ENCODE measurements at regions not wholly inside any gene's neighbourhood (a gene's known extent, or its start where the extent isn't known, plus 50 kb on each side); places are given as distances from the start of the nearest gene placed in this dataset.

DNA sequence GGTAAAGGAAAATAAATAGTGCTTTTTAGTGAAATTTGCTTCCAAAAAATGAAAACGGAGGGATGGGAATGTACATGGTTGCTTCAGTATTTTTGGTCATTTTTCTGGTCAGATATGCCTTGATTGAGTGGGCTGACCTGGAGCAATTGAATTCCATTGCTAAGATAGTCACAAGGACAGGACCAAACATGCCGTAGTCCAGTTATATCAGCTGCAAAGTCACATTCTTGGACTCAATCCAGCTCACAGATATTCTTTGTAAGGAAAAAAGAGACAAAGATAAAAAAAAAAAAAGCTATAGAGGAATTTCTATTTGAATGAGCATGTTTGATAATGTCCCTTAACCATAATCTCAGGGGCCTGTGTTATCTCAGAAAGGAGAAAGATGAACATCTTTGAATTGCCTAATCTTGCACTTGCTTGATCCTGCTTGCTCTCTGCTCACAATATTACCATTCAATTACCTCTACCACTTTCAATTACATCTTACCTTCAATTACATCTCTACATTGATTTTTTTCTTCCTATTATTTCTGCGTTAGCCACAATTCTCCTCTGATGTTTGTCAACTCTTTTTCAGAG is 75.4 kb upstream of the PACRGL start:
- intact Hi-C loops (cut with DNase I): no loop called here
- no peak for DNase-seq

- DNase-seq: no peak
These were observed 74.8 kb upstream of the PACRGL start for GRCh38 chr4:20625426-20625825.

DNA sequence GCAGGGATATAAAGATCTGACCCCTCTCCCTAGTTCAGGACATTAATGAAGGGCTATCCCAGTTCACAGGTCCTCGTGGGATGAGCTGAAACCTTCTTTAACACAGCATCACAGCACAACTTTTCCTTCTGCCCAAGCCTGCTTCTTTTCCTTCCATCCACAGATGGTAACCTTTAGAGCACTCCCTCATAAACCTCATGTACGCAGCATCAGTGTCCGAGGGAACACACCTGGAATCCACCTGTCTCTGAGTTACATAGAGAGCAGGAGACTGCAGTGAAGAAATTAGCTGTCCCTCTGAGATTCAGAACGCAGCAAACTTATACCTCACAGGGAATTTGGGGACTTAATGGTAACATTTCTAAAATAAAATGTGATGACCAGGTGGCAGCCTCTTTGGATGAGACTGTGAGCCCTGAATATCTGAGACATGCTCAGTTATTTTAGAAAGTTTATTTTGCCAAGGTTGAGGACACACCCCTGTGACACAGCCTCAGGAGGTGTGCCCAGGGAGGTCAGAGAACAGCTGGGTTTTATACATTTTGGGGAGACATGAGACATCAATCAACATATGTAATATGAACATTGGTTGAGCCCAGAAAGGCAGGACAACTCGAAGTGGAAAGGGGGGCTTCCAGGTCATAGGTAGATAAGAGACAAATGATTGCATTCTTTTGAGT is 73.8 kb upstream of the PACRGL start:
- intact Hi-C loops (cut with DNase I): no loop called here
- DNase-seq: no peak

More at GRCh38 chr4:20625426-20625825, 74.8 kb upstream of the PACRGL start:
- intact Hi-C loops (cut with DNase I): no loop called here

- intact Hi-C loops (cut with DNase I): no loop called here
- DNase-seq: no peak
These were observed 72.4 kb upstream of the PACRGL start for GRCh38 chr4:20627866-20628265.

DNA sequence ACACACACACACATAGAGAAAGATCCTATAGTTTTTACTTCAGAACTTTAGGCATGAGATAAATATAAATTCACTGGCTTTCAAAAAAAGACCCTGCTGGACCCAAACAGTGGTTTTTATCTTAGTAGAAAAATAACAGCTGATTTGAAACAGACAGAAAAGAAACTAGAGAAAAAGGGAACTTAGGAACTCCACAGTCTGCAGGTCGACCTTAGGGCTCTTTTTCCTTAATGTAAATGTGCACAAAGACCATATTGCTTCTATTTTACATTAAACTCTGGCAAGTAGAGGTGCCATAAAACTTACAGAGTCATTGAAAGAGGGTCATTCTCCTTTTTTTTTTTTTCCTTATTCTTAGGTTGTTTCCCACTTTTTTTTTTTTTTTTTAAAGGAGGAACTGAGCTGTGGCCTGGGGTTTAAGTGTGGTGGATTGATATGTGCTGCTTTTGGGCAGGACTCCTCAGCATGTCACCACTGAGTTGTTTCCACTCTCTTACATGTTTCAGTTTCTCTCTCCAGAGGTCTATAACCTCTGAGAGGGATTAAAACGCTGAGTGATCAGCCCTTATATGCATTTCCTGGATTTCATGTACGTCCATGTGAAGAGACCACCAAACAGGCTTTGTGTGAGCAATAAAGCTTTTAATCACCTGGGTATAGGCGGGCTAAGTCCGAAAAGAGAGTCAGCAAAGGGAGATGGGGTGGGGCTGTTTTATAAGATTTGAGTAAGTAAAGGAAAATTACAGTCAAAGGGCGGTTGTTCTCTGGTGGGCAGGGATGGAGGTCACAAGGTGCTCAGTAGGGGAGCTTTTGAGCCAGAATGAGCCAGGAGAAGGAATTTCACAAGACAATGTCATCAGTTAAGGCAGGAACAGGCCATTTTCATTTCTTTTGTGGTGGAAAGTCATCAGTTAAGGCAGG is 70.8 kb upstream of the PACRGL start:
- DNase-seq: no peak
- intact Hi-C loops (cut with DNase I): no loop called here

- intact Hi-C loops (cut with DNase I): no loop called here
- DNase-seq: no peak
These were observed 61.4 kb upstream of the PACRGL start for GRCh38 chr4:20638825-20639224.

DNA sequence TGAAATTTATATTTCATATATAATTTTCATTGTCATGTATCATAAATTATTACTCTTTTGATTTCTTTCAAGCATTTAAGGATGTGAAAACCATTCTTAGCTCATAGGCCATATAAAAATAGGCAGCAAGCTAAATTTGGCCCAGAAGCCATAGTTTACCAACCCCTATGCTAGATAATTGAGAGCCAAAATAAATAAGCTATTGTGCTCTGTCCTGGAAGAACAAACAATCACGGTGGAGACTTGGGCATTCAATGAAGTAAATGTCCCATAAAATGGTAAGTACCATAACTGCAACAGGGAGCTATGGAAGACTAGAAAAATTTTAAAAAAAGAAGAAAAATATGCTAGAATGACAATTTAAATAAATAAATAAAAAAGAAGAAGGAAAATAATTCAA is 60.9 kb upstream of the PACRGL start:
- intact Hi-C loops (cut with DNase I): no loop called here
- no peak for DNase-seq

DNA sequence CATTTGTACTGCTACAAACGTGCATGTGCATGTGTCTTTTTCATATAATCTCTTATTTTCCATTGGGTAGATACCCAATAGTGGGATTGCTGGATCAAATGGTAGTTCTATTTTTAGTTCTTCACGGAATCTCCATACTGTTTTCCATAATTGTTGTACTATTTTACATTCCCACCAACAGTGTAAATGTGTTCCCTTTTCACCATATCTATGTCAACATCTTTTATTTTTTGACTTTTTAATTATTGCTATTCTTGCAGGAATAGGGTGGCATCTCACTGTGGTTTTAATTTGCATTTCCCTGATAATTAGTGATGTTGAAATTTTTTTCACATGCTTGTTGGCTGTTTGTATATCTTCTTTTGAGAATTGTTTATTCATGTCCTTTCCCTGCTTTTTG is 59.3 kb upstream of the PACRGL start:
- no peak for DNase-seq
- intact Hi-C loops (cut with DNase I): no loop called here

DNA sequence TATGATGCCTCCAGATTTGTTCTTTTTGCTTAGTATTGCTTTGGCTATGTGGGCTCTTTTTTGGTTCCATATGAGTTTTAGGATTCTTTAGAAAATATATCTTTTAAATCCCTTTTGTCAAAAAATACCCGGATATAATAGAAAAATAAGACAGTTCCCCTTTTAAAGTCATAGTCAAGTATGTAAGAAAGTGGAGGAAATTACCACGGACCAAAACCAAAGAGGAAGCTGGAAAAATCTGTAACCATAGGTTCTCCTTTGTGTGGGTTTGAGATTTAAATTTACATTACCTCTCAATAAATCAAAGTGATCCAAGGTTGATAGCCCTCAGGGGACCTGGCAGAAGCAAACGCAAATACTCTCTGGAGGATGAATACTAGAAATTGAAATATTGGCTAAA is 58.3 kb upstream of the PACRGL start:
- no peak for DNase-seq
- intact Hi-C loops (cut with DNase I): no loop called here

GRCh38 chr4:20643631-20644030 is 56.6 kb upstream of the PACRGL start:
- intact Hi-C loops (cut with DNase I): no loop called here
- DNase-seq: no peak

- intact Hi-C loops (cut with DNase I): no loop called here
- DNase-seq: no peak
These were observed 55.0 kb upstream of the PACRGL start for GRCh38 chr4:20645236-20645635.

- DNase-seq: no peak
- intact Hi-C loops (cut with DNase I): no loop called here
These were observed 54.0 kb upstream of the PACRGL start for GRCh38 chr4:20646287-20646686.
